Inferior parietal cortex (tissue), 1 donor: ENCODE measurements at regions not wholly inside any gene's neighbourhood (a gene's known extent, or its start where the extent isn't known, plus 50 kb on each side); places are given as distances from the start of the nearest gene placed in this dataset.
"Not testable (repeated sequence)": the region's sequence is repeated elsewhere in the genome, so short reads cannot be mapped to it uniquely, and the experiment has no call there.

Source experiments
- DNase-seq: peaks from one replicate; pipeline ENCODE4 v3.0.0-alpha.2; 2016; ENCODE audit errors: extremely low spot score

DNA sequence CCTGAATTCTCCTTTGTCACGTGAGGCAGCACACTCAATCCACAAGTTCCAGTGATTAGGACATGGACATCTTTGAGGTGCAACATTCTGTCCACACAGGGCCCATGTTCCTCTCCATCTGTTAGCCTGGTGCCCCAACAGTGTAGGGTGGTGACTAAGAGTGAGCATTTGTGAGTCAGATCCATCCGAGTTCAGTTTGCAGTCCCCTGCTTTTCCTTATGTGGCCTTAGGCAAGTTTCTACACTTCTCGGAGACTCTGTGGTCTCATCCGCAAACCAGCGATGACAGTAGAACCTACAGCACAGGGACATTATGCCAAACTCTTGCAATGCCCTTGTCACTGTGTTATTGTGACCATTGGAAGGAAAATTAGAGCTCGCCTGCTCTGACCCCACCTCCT is 178.7 kb upstream of the CDH4 start:
- no peak for DNase-seq

- no peak for DNase-seq
Observed at GRCh38 chr20:61082720-61083119, 169.3 kb upstream of the CDH4 start.

DNA sequence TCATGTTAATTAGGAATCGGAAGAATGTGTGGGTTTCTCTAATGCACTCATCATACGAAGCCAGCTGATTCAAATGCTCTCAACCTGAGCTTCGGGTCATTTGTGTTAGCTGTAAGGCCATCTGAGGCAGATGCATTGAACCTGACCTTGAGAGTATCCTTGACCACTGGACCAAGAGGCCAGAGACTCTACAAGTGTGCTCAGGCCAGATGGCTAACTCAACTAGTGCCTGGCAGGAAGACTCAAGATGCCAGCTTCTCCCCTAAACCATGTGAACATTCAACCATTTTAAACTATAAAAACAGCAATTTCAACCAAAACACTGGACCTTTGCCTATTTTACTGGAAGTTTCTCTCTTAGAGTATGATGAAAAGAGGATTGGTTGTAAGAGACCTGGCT is 168.6 kb upstream of the CDH4 start:
- no peak for DNase-seq

GRCh38 chr20:61086031-61086430 is 166.0 kb upstream of the CDH4 start:
- no peak for DNase-seq

DNA sequence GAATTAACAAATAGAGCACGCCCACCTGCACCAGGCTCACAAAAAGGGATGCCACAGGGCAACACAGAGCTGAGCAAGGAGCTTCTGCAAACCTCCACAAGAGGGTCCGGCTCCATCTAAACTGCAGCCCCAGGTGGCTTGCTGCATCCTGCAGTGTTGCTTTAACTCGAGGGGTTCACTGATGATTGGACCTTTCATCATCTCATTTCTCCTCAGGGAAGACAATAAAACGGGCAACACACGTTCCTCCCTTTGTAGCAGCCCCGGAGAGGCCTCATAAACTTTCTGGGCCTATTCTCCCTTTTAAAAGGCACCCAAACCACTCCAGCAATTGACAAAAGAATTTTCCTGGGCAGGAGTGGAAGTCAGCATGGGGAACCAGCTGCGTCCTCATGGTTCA is 161.5 kb upstream of the CDH4 start:
- DNase-seq: no peak

DNA sequence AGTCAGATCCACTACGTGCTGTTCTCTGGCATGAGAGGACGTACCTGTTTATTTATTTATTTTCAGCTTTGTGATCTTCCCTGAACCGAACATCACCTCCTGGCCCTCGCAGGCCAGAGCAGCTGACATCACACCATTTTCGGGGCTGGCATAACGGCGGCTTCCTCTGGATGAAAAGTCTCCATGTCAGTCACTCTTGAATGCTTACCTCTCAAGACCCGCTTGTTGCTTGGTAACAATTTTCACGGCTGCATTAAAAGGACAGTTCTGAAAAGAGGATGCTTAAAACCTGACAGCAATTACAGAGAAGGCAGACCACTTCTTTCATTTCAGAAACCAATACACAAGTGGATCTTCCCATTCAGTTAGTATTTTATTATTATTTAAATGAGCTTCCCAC is 159.8 kb upstream of the CDH4 start:
- no peak for DNase-seq

- DNase-seq: no peak
Observed at GRCh38 chr20:61094581-61094980, 157.5 kb upstream of the CDH4 start.

- no peak for DNase-seq
Observed at GRCh38 chr20:61096463-61096862, 155.6 kb upstream of the CDH4 start.

DNA sequence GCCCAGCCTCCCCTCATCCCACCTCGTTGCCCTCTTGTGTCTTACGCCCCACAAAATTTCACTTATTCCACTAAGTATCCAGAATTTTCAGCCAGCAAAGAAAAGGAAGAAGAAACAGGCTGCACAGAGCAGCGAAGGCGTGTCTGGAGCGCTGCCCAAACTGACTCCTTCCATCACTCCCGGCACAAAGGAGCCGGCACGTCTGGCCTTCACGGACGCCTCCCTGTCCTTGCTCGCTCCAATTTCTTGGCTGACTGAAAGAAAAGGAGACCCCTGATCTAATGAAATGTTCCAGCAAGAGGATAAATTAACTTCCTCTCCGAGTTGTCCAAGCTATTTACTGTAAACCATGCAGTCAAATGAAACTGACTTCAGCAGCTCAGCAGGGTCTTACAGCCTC is 152.3 kb upstream of the CDH4 start:
- DNase-seq: peak; percentile 3

DNA sequence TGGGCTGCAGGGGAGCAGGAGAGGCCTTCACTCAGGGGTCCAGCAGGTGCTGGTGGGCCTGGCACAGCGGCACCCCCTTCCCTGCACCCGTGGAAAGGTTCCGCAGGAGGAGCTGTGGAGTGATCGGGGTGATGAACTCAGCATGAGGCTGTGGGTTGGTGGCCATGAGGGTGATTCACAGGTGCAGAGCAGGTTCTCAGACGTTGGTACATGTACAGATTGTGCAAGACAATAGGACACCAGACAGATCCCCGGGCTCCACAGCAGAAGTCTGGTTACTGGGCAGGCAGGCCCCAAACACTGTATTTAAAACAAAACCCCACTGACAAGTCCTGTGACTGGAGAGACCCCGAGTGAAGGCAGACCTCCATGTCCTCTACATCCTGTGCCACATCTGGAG is 151.6 kb upstream of the CDH4 start:
- DNase-seq: no peak

DNA sequence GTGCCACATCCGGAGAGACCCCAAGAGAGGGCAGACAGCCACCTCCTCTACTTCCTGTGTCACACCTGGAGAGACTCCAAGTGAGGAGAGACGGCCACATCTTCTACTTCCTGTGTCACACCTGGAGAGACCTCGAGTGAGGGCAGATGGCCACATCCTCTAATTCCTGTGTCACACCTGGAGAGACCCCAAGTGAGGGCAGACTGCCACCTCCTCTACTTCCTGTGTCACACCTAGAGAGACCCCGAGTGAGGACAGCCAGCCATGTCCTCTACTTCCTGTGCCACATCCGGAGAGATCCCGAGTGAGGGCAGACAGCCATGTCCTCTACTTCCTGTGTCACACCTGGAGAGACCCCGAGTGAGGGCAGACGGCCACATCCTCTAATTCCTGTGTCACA is 150.7 kb upstream of the CDH4 start:
- DNase-seq: not testable (repeated sequence)

- no peak for DNase-seq
Observed at GRCh38 chr20:61104232-61104631, 147.8 kb upstream of the CDH4 start.

- DNase-seq: no peak
Observed at GRCh38 chr20:61105395-61105794, 146.7 kb upstream of the CDH4 start.

DNA sequence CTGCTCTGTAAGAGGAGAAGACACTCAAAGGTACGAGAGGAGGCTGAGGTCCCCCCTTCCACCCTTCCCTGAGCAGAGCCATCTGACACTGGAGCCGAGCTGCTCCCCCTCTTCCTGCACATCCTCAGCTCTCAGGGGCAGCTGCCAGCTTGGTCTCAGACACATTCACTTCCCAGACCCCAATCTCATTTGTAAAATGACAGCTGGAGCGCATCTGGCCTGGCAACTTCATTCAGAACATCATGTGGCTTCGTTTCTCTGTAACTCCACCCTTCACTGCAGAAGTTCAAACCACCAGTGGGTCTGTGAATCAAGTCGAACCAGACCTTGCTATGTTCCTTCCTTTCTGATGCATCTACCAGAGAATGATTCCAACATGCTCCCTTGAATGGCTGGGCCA is 145.6 kb upstream of the CDH4 start:
- no peak for DNase-seq

DNA sequence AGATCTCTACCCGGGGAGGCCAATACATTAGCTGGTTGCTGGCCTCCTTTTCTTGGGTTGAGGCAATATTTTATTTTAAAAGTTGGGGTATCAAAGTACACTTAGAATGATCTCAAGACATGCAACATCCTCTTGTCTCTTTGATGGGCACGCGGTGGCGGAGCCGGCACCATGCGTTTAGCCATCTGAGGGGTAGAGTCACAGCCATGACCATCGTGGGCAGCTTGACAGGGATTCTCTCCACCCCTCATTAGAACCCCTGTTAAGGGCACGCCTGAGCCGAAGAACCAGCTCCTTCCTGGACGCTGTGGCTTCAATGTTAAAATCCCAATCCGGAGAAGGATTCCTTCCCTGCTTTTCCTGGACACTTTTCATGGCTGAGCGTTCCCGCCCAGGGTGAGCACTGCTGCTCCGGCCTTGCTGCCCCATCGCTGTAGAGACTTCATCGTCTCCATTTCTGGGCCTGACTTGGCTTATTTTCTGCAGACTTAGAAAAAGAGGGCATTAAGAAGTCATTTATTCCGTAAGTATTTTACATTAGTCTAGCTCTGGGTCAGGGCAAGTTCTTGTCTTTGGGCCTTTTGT is 142.7 kb upstream of the CDH4 start:
- no peak for DNase-seq

- no peak for DNase-seq
Observed at GRCh38 chr20:61112515-61112914, 139.5 kb upstream of the CDH4 start.

GRCh38 chr20:61113731-61114130 is 138.3 kb upstream of the CDH4 start:
- DNase-seq: no peak

GRCh38 chr20:61114493-61115175 is 137.4 kb upstream of the CDH4 start:
- no peak for DNase-seq

DNA sequence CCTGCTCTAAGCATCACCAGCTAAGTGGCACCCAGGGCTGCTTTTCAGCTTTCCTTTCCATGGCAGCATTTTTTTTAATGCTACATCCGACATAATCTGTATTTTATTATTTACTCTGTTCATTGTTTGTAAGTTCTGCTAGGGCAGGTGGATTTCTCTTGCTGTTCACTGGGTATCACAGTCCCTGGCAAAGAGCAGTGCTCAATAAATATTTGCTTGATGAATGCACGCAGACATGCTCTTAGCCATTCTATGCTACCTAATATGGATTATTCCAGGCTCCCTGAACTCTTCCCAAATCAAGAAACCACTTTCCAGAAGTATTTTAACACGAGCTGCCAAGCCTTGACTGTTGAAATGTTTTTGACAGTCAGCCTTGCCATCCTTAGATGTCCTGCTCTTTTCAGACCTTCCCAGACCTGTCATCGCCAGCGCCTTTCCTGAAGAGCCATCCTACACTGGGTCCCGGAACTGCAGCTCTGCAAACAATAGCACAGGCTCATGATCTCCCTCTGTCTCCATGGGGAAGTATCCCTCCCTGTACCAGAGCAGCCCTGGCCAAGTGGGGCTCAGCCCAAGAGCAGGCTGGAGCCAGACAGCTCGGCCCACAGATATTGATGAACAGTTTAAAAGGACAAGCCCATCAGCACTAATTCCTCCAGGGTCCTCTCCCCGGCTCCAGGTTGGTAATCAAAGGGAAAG is 136.5 kb upstream of the CDH4 start:
- DNase-seq: no peak

DNA sequence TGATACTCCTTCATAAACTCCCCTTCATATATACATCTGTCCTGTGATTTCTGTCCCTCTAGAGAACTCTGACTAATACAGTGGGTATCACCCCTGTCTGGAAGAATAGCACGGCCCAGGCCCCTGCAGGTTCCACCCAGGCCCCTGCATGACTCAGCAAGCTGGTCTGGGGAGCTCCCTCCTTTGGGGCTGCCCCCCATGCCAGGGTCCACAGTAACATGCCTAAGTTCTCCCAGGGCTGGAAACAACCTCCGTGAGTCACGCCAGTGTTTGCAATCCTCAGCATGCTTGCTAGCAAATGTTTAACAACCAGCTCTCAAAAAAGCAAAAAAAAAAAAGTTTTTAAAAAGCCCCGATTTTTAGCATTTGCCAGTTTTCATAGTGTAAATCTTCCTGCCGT is 134.3 kb upstream of the CDH4 start:
- DNase-seq: no peak

DNA sequence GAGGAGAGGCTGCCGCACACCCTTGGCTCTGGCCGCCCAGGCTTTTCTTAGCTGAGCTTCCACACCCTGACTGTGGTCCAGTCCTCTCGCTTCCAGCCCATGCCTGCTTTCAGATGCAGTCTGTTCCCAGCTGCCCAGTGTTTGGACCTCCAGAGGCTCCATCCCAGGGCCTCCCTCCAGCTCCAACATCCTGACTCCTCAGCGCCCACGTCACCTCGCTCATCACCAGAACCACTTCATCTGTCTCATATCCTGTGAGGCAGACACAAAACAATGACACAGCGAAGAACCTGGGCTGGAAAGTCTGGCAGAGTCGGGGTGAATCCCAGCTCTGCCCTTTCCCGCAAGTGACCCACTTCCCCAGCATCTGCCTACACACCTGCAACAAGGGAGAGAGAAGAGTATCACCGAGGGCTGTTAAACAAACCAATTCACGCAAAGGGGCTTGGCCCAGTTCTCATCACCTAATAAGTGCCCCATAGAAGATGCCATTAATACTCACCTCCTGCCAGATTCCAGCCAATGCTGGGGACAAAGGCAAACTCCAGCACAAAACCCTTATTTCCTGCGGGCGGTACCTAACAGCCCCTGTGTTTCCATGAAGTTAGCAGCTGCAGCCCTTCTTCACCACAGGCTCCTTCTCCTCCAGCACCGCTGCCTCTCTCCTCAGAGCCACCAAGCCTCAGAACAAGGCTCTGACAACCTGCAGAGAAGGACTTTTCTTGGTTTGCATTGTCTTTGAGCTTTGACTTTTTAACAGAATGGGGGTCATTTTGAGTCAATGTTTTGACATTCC is 133.4 kb upstream of the CDH4 start:
- no peak for DNase-seq

GRCh38 chr20:61119273-61119672 is 132.8 kb upstream of the CDH4 start:
- no peak for DNase-seq
